Hippocampal formation (tissue), 2 donors: ENCODE measurements at regions not wholly inside any gene's neighbourhood (a gene's known extent, or its start where the extent isn't known, plus 50 kb on each side); places are given as distances from the start of the nearest gene placed in this dataset.

ENCODE experiments used
- DNase-seq, 2 donors: peaks; one replicate each; lab custom pipeline; 2025; lab: John Stamatoyannopoulos, UW

DNA sequence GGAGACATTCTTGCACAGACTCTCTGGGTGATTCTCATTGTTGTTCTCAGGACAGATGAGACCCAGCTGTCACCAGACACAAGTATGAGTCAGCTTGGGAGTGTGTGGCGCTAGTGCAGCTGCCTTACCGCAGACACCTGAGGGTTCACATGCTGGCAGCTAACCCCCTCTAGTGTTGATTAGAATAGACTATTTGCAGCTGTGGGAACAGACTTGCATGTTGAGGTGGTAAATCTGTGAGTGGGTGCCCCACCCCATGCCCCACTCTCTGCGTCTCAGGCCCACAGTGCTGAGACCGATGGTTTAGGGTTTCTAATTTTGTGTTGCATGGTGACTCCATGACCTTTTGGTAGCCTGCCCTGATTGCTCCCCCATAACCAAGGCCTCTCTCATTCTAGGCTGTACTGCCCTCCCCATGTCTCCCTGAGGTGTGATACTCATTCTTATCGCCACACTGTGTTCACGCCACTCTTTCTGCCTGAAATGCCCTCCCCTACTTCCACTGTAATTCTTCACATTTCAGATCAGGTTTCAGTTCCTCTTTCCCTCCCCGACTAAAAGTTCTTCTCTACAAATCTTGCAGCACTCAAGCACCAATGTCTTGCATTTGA, 73.7 kb upstream of the KIRREL3 start:
- peak in 1 of 2 donors; percentile 16 for DNase-seq

DNA sequence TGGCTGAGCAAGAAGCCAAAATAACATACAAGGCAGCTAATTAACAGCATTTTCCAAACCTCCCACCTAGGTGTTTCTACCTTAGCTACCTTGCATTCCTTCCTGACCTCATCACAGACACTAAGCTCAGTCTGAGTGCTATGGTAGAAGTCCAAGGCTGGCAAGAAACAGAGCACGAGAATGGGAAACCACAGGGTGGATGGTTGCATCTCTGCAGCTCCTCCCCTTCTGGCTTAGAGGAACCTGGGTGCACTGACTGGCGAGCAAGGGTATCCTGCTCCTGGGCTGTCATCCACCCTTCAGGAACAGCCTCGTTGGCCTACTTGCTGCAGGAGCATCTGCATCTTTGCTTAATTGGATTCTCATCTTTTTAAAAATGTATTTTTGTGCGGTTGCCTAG, 73.1 kb upstream of the KIRREL3 start:
- DNase-seq = no peak

DNA sequence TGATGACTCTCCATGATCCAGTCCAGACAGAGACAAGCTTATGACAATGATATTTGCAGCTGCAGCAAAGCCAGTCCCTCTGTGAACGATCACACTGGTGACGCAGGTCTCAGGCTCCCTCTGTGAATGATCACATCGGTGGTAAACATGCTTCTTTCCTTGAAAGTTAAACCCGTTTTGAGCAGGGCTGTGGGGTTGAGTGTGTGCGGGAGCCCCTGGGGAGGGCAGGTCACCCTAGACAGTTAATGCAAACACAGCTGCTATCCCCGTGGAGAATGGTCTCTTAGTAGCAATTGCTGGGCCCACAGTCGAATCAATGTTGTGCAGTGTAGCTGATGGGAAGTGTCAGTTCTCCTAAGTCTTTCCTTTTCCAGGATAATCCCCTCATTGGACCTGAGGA, 71.0 kb upstream of the KIRREL3 start:
- DNase-seq = no peak

DNA sequence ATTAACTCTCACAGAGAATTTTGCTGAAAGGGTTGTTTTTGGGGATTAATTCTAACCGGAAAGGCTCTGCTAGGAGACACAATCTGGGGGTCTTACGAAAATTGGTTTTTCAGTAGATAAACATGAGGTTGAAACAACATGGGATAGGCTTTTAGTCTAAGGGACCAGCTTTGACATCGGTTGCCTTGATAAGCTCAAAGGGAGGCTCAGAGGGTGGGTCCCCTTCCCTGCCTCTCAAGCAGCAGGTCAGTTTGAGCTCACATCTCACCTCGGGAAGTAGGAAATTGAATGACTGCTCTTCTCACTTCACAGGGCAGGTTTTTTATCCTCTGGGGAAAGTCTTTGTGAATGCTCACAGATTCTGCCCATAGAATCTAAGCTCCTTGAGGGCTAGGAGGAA, 70.2 kb upstream of the KIRREL3 start:
- DNase-seq = no peak

DNA sequence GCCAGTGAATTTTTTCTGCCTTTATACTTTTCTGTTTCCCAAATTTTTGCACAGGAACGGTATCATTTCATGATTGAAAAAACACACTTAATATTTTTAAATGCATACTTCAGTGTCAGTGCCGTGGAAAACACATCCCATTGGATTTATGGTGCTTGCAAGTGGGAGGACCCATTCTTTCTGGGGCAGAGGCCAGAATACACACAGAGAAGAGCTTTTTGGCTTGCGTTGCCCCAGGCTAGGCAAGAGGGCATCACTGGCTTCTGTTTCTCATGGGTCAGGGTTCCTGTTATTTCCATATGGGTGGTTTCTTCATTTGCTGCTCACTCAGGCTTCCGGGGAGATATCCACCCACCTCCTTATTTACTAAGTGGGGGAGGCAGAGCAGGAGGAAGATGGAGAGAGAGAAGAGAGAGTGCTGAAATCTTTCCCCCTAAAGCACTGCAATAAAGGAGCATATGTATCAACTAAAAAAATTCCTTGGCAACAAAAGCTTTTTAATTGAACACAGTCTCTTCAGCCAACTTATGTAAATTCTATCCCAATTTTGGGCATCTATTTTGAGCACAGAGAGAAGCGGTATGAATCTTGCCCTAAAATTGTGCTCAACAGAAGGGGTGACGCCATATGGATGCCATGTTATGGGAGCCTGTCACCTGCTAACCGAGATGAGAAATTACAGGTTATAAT, 66.0 kb upstream of the KIRREL3 start:
- peak in 1 of 2 donors; percentile 53 for DNase-seq

DNA sequence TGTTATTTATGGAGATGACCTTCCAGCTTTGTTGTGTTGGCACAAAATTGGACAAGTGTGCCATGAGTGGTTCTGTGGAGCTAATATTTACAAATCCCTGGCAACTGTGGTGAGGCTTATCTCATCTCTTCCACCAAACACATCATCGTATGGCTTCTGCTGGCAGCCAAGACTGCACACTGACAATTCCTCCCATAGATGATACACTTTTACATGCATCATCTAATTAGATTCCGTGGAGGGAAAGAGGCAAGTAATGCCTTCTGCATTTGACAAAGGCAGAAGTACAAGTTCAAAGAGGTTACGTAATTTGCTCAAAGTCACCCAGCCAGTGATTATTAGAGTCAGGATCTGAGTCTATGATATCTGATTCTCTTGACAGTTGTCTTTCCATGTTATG, 62.7 kb upstream of the KIRREL3 start:
- DNase-seq = no peak

DNA sequence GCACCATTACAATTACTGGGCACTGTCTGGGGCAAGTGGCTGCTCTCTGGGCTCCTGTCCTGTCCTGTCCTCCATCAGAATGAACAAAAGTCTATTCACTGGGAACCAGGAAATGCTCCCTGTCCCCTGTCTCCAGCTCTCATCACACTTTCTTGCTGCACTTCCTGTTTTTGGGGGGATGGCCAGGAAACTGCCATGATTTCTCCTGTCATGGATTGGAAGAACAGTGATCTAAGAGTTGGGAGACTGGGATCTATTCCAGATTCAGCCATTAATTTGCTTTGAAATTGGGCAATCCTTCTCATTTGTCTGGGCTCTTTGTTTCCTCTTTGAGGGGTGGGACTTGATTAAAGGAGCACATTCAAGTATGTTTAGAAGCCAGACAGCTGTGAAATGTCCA, 61.4 kb upstream of the KIRREL3 start:
- no peak for DNase-seq

DNA sequence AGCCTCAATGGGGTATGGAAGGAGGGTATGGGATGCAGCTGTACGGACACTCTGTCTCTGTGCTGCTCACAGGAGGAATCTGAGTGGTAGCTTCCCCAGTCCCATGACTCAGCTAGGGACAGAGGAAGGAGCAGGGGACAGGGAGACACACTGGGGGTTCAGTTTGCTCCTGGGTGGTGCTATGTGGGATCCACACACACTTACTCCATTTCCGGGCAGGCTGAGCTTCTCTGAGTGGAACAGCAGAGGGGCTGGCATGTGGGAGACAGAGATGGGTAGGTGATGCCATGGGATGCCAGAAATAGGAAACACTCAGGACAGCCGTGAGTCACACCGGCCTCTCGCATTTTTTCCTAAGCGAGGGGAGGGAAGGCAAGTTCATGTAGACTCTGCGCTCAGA, 59.2 kb upstream of the KIRREL3 start:
- DNase-seq = no peak

DNA sequence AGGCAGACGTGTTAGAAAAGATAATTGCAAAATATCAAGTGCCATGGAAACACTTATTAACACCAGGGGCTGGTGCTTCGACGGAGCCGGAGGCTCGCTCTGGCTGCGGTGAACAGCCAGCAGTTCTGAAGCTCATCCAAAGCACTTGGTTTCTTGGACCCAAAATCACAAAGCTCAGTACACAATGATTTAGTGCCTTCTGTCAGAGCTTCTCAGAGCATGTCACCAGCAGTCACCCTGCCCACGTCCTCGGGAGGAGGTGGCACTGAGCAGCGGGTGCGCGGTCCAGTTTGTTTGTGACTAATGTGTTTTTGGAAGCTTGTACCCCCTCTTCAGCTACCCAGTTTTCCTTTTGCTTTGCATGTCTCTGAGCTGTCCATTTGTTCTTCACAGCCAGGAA, 58.7 kb upstream of the KIRREL3 start:
- no peak for DNase-seq

DNA sequence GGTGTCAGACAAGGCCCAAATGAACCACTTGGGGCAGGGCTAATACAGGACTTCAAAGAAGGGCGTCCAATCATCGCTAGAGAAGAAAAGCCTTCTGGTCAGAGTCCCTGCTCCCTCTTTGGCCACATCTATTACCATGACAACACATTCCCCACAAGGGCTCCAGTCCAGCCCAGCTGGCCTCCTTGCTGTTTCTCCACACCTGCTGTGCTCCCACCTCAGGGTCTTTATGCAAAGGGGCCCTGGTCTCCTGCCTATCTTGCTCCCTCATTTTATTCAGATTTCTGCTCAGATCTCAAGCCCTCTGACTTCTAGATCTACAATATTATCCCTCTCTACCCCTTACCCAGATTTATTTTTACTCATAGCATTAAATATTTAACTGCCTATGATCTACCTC, 58.0 kb upstream of the KIRREL3 start:
- no peak for DNase-seq

DNA sequence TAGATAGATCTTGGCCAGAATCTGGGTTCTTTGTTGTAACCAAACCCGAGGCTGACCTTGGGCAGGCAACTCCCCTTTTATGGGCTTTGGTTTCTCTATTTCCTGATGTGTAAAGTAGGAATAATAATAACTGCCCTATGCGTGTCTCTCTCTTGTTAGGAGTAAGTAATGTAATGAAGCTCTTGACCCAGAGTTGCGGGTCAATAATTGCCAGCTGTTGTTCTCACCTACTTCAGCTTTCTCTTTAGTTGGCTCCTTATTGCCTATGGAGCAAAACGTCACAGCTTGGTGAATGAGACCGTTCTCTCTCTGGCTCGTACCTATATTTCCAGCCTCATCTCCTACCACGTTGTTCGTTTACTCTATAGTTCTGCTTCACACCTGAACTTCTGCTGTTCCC, 56.6 kb upstream of the KIRREL3 start:
- DNase-seq = no peak

DNA sequence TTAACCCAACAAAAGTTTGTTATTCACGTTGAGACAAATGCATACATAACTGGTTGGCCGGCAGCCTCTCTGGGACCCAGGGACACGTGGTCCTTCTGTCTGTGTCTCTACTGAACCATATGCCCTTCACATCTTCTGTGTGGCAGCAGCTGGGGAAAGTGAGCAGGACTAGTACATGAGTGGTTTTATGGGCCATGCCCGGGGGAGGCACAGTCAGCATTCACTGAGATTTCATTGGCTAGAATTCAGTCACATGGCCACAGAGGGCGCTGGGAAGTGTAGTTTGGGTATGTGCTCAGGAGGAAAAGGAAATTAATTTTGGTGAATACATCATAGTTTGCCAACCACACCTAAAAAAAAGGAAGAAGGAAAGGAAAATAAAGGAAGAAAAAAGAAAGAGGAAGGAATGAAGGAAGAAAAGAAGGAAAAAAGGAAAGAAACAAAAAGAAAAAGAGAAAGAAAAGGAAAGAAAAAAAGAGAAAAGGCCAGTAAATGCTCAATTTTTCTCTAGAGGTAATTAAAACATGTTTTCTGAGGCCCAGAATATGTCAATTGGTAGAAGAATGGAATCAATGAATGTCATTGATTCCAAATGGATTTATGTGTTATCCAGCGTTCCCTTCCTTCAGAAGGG, 55.9 kb upstream of the KIRREL3 start:
- DNase-seq = no peak

DNA sequence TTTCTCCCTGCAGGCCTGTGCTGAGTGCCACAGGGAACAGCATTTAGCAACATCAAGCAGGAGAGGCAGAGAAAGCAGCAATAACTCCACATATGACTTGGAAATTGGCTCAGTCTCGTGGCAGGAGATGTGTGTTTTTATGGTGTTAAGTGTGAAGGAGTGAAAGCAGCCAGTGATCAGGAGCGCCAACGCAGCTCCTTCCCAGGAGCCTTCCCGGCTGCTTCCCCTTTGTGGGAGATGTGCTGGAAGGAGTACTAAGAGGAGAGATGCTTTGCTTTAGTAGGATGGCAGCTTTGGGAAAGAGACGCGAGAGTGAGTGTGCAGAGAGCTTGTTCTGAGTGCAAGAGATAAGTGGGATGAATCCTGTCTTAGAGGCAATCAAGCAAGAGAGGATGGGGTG, 54.7 kb upstream of the KIRREL3 start:
- no peak for DNase-seq

DNA sequence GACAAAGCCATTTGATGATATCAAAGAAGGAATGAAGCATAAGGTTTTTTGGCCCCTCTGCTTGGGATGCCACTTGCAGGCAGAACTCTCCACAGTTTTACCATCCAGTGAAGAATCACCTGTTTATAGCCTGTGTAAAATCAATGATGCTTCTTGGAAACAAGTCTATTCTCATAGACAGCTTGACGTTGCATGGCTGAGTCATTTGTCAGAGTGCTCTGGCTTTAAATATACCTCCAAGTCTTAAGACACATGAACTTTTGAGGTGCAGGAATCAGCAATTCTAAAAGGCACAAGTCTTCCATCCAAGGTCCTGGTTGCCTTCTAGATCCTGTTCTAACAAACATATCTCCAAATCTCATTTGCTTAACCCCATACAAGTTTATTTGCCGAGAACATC, 53.6 kb upstream of the KIRREL3 start:
- DNase-seq = no peak

DNA sequence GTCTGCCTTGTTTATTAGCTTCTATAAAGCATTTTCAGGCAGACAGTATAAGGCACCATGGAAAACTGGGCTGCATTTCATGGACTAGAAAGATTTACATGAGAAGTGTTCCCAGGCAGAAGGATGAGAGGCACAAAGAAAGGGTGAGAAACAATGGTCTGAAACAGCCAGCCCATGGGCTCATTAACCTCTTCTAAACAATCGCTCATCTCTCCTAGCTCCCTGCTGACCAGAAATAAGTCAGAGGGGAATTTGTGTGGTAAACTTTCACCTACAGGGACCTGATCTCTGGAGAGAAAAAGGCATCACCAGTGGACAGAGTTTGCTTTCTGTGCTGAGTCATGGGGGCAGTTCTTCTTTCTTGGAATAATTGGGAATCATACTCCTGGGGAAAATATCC, 51.8 kb upstream of the KIRREL3 start:
- DNase-seq = no peak
